Right cardiac atrium (tissue), 5 donors: ENCODE measurements at regions not wholly inside any gene's neighbourhood (a gene's known extent, or its start where the extent isn't known, plus 50 kb on each side); places are given as distances from the start of the nearest gene placed in this dataset.

Experiments
- ATAC-seq, 2 donors: fragments of 200-7000 bp; cut with Tn5 transposase; one replicate each; pipeline versions ENCODE4 v1.8.0 to v1.9.1; 2020; ENCODE audit warnings: moderate library complexity in 2 of 2, mild to moderate bottlenecking in 1 of 2
- DNase-seq, 3 donors: peaks; one replicate each; pipeline ENCODE4 v3.0.0-alpha.2; 2020
- H3K27ac ChIP-seq: one replicate; pipeline ENCODE4 v1.5.1; 2013; ENCODE audit warnings: mild to moderate bottlenecking, low read length, control low read depth, moderate library complexity
- H3K27me3 ChIP-seq: one replicate; pipeline ENCODE4 v1.6.1; 2013; ENCODE audit not compliant: control insufficient read depth, insufficient read depth
- H3K4me1 ChIP-seq: one replicate; pipeline ENCODE4 v1.6.1; 2013; ENCODE audit warnings: low read length; ENCODE audit not compliant: control insufficient read depth, insufficient read depth
- H3K4me3 ChIP-seq: one replicate; pipeline ENCODE4 v1.5.1; 2013; ENCODE audit warnings: low read length, control low read depth
- H3K9me3 ChIP-seq: one replicate; pipeline ENCODE4 v1.6.1; 2013; ENCODE audit warnings: low read length; ENCODE audit not compliant: control insufficient read depth
- WGBS: extraction: QIAGEN DNeasy Blood & Tissue Kit; methylation state at CpG from one replicate; pipeline ENCODE4 v1.1.7; 2013; 5-methylcytosine and 5-hydroxymethylcytosine counted together
- intact Hi-C, 4 donors: fragments of 100-400 bp; cut with DNase I; formaldehyde crosslinking; loops; one replicate each; pipeline versions ENCODE4 v1.11.0 to v1.14.0; 2022 to 2023
- donor health status: healthy with polysubstance abuse.
- donor health status: DM: no; HTN: yes; CAD: no.
- donor health status: DM: no; HTN: no; CAD: no.
- donor health status: DM: no; HTN: yes; CAD: no; lungs with severe emphysema.
- donor health status: DM: yes; HTN: yes; CAD: no.

DNA sequence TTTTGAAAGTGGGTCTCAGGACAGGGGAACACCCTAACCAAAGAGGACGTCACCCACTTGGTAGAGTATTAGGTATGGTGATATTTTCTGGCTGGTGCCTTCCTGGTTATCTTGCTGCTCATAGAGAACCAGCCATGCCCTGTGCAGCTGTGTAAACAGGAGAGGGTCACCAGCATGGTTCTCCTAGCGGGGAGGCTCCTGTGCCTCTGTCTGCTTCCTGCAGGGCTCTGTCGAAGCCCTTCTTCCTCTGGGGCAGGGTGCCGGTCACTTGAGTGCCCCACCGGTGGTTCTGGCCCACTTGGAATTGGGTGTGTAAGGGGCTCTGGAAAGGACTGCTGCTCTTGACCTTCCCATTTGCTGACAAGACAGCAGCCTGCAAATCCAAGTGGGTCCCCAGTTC lies 80.5 kb upstream of the KCNK12 start:
- DNase-seq (no peak), ATAC-seq (no peak)
- 51% methylated on average over 5 of the region's 5 CpGs for WGBS
- H3K9me3 ChIP-seq: no peaks in the 10 kb centered on the region
- H3K4me1 ChIP-seq: no peaks in the 10 kb centered on the region
- H3K4me3 ChIP-seq: no peak overlapping the region
- intact Hi-C loops: no loop called here
- no peaks in the 10 kb centered on the region for H3K27me3 ChIP-seq
- no peak overlapping the region for H3K27ac ChIP-seq

DNA sequence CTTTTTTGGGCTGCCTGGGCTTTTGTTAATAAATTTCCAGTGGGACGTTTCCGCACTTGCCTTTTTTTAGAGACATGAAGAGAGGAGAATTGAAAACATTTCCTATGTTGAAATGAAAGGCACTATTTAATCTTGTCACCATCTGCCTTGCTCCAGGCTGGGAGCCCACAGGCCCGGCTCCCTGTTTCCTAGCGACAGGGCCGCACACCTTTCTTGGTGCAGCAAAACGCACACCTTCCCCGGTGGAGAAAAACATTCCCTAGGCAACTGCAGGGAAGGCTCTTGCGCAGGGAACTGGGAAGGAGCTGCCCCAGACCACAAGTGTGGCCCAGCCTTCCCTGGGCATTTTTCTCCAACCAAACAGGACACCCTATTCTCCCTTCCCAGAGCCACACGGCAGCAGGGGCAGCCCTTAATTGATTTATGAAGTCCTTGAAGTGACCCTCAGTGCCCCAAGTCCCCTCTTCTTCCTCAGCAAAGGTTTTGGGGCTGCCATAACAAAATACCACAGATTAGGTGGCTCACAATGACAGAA lies 79.3 kb upstream of the KCNK12 start:
- WGBS: 85% methylated on average over 9 of the region's 9 CpGs
- DNase-seq (no peak), ATAC-seq (no peak)
- Histone ChIP-seq H3K4me3 (no peak overlapping the region), H3K27me3 (no peaks in the 10 kb centered on the region), H3K4me1 (no peaks in the 10 kb centered on the region), H3K27ac (no peak overlapping the region), H3K9me3 (no peaks in the 10 kb centered on the region)
- intact Hi-C loops: no loop called here

DNA sequence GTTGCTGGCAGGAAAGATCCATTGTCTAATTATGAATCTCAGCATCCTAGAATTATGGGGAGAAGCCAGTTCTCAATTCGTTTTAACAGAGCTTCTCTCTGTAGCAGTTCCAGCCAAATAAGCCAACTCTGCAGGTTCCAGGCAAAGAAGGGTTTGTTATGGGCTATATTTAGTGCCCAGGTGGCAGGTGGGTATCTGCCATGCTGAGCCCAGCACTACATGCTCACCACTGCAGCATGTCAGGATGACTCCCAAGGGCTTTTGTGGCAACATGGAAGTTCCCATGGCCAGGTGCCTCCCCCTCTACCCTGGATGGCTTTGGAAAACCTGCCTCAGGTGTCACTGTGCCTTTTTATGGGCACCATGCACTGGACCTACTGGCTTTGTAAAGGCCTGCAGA lies 74.5 kb upstream of the KCNK12 start:
- no peak for DNase-seq
- intact Hi-C loops: no loop called here
- H3K4me3 ChIP-seq: no peak overlapping the region
- H3K27me3 ChIP-seq: no peaks in the 10 kb centered on the region
- no peak overlapping the region for H3K27ac ChIP-seq
- no peaks in the 10 kb centered on the region for H3K4me1 ChIP-seq
- 42% methylated on average over 1 of the region's 1 CpG for WGBS
- ATAC-seq: no peak
- no peaks in the 10 kb centered on the region for H3K9me3 ChIP-seq

DNA sequence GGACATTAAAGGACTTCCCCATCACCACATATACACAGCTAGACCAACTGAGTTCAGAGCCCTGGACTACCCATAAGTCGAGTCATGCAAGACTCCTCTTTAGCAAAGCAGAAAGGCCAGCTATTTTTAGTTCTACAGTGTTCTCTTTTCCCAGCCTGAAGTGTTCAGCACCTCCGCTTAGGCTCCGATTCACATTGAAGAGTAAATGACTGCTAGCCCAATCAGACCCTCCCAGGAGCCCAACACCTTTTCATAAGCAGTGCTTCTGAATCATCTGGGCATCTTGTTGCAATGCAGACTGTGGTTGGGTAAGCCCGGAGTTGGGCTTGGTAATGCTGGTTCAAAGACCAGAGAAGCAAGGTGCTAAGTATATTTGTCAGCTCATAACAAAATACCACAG lies 73.6 kb upstream of the KCNK12 start:
- no peak for DNase-seq
- Histone ChIP-seq H3K4me1 (no peaks in the 10 kb centered on the region), H3K27me3 (no peaks in the 10 kb centered on the region), H3K27ac (no peak overlapping the region), H3K9me3 (no peaks in the 10 kb centered on the region), H3K4me3 (no peak overlapping the region)
- intact Hi-C loops: no loop called here
- no peak for ATAC-seq
- WGBS: 67% methylated on average over 4 of the region's 4 CpGs

DNA sequence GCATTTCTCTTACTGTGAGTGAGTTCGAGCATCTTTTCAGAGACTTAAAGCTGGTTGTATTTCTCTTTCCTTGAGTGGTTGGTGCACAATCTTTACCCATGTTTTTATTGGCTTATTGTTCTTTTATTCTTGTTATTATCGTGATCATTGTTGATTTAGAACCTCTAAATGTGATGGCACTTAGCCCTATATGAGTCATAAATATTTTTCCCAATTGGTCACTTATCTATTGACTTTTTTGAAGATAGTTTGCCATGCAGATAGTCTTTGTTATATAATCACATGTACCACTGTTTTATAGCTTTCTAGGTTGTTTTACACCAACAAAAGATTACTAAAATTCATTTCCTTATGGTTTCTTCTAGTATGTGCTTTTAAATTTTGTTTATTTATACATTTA lies 70.6 kb upstream of the KCNK12 start:
- Histone ChIP-seq H3K27me3 (no peaks in the 10 kb centered on the region), H3K9me3 (no peaks in the 10 kb centered on the region), H3K4me3 (no peak overlapping the region), H3K27ac (no peak overlapping the region), H3K4me1 (no peaks in the 10 kb centered on the region)
- DNase-seq: no peak
- intact Hi-C loops: no loop called here
- WGBS: 55% methylated on average over 2 of the region's 2 CpGs
- ATAC-seq: no peak

DNA sequence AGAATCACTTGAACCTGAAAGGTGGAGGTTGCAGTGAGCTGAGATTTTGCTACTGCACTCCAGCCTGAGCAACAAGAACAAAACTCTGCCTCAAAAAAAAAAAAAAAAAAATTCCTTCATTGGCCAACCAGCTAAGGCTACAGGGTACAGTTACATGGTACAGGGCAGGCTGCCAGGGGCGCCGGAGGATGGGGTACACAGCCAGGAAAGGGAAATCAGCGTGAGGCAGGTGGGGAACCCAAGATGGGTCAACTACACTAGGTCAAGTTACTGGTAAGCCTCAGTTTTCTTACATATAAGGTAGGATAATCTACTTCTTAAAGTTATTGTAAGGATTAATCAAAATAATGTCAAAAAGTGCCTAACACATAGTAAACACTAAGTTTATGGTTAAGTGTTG lies 69.6 kb upstream of the KCNK12 start:
- Histone ChIP-seq H3K4me3 (no peak overlapping the region), H3K27ac (no peak overlapping the region), H3K4me1 (no peaks in the 10 kb centered on the region), H3K27me3 (no peaks in the 10 kb centered on the region), H3K9me3 (no peaks in the 10 kb centered on the region)
- ATAC-seq: no peak
- no peak for DNase-seq
- WGBS: 76% methylated on average over 3 of the region's 3 CpGs
- intact Hi-C loops: no loop called here

DNA sequence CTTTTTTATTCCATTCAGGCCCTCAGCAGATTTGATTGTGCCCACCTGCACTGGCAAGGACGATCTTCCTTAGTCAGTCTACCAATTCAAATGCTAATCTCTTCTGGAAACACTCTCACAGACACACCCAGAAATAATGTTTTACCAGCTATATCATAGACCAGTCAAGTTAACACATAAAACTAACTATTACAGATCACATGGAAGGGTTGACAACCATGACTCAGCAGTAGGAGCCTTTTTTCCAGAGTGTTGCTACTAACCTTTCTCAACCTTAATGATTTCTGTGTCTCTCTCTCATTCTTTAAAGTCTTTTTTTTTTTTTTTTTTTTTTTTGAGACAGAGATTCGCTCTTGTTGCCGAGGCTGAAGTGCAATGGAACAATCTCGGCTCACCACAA lies 68.7 kb upstream of the KCNK12 start:
- intact Hi-C loops: no loop called here
- no peak for DNase-seq
- Histone ChIP-seq H3K4me3 (no peak overlapping the region), H3K27ac (no peak overlapping the region), H3K9me3 (no peaks in the 10 kb centered on the region), H3K4me1 (no peaks in the 10 kb centered on the region), H3K27me3 (no peaks in the 10 kb centered on the region)
- no peak for ATAC-seq
- WGBS: 89% methylated on average over 4 of the region's 4 CpGs

DNA sequence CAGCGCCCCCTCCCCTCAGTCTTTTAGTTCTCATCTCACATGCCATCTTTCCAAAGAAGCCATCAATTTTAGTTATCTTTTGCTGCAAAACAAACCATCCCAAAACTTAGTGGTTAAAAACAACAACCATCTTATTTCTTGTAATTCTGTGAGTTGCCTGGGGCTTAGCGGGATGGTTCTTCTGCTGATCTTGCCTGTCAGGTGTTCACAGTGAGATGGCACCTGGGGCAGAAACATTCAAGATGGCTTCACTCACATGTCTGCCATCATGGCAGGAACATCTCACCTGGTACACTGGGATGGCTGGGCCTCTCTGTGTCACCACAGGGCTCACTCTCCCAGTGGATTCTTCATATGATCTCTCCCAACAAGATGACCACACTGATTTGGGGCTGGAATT lies 67.6 kb upstream of the KCNK12 start:
- intact Hi-C loops: no loop called here
- Histone ChIP-seq H3K9me3 (no peaks in the 10 kb centered on the region), H3K27me3 (no peaks in the 10 kb centered on the region), H3K4me3 (no peak overlapping the region), H3K4me1 (no peaks in the 10 kb centered on the region), H3K27ac (no peak overlapping the region)
- DNase-seq: no peak
- 95% methylated on average over 2 of the region's 2 CpGs for WGBS
- ATAC-seq: no peak

DNA sequence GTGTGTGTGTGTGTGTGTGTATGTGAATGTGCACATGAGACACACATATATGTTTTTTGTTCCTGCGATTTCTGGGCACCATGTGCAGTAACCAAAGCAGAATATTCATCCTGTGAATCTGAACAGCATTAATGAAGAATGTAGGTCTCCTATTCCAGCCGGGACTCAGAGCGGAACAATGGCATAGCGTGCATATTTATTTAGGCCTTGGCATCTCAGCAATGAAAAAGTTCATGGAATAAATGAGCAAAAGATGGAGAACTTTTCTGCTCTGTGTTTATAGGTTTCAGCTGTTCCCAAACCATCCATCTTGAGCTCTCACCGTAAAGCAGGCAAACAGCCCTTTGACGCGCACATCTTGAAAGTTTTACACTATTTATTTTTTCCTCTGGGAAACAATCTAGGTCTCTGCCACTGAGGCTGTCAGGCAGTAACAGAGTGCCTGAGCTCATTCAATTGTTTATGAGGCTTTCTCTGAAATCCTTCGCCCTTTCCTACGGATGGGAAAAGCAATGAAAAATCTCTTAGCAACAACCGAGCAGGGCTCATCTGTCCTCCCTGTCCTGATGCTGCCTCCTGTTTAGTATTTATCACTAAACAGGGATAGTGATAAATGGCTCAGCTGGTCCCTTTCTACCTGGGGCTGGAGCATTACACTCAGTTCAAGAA lies 65.9 kb upstream of the KCNK12 start:
- H3K27ac ChIP-seq: no peak overlapping the region
- H3K27me3 ChIP-seq: no peaks in the 10 kb centered on the region
- ATAC-seq: no peak
- intact Hi-C loops: no loop called here
- H3K4me3 ChIP-seq: no peak overlapping the region
- 81% methylated on average over 10 of the region's 10 CpGs for WGBS
- no peaks in the 10 kb centered on the region for H3K4me1 ChIP-seq
- DNase-seq: no peak
- no peaks in the 10 kb centered on the region for H3K9me3 ChIP-seq

DNA sequence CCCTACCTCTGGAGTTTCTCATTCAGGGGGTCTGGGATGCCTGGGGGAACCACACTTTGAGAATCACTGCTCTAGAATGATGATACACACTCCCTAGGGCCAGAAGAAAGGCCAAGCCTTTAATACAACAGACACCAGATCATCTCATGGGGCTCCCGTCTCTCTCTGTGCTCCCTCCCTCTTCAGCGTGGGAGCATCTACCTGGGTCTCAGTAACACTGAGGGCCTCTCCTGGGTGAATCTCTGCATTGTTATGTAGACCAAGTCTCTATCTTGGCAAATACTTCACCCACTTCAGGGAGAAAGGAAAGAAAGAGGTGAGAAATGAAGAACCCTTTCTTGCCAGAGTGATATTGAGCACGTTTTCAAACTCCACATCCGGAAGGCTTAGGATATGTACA lies 65.4 kb upstream of the KCNK12 start:
- Histone ChIP-seq H3K4me1 (no peaks in the 10 kb centered on the region), H3K27me3 (no peaks in the 10 kb centered on the region), H3K4me3 (no peak overlapping the region), H3K9me3 (no peaks in the 10 kb centered on the region), H3K27ac (no peak overlapping the region)
- ATAC-seq: no peak
- 78% methylated on average over 4 of the region's 4 CpGs for WGBS
- intact Hi-C loops: no loop called here
- no peak for DNase-seq

DNA sequence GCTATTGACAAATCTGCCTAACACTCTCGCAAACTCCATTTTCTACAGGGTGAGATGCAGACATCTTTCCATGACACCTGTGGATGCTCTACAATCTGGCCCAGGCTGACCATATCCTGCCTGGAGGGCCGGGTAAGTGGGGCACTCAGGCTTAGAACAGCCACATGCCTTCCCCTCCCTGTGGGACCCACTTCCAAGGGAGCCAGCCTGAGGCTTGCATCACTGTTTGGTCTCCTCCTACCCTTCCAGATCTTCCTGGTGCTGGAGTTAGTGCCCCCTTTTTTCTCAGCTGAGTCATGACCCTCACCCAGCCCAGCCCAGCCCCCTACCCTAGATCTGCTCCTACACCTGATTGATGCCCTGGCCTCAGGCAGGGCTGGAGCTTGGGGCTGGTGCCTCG lies 62.0 kb upstream of the KCNK12 start:
- no peaks in the 10 kb centered on the region for H3K27me3 ChIP-seq
- H3K9me3 ChIP-seq: no peaks in the 10 kb centered on the region
- ATAC-seq: peak in 1 of 2 donors; percentile 9
- no peak for DNase-seq
- H3K4me1 ChIP-seq: no peaks in the 10 kb centered on the region
- no peak overlapping the region for H3K27ac ChIP-seq
- intact Hi-C loops: no loop called here
- 73% methylated on average over 3 of the region's 3 CpGs for whole genome bisulfite sequencing
- H3K4me3 ChIP-seq: no peak overlapping the region

DNA sequence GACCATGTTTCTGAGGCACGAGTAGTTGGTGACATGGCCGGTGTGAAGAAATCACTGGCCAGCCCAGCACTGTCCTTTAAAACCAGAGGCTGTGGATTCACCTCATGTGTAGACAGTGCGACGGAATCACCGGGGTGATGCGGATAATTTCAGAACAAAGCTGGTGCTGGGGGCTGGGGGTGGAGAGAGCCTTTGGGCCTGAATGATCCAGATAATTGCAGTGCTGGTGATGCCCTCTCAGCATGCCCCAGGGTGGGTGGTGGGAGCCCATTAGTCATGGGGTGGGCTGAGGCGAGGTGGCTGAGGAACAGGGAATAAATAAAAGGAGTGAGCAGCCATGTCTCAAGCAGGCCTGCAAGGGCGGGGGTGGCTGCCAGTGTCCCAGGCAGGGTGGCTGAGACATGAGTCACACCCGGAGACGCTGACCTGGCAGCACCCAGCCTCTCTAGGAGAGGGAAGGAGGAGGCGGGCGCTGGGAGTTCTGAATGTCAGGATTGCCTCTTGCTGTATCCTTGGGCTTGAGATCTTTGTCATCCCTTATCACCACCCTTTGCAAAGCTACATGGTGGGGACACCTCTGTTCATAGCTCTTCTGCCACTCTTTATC lies 61.1 kb upstream of the KCNK12 start:
- intact Hi-C loops: no loop called here

More for the DNA sequence above, 61.1 kb upstream of the KCNK12 start:
- no peak overlapping the region for H3K4me3 ChIP-seq
- H3K27ac ChIP-seq: no peak overlapping the region
- no peak for ATAC-seq
- H3K9me3 ChIP-seq: no peaks in the 10 kb centered on the region
- DNase-seq: no peak
- H3K4me1 ChIP-seq: no peaks in the 10 kb centered on the region
- WGBS: 88% methylated on average over 12 of the region's 12 CpGs
- H3K27me3 ChIP-seq: no peaks in the 10 kb centered on the region
